Tibial artery (tissue), 4 donors: ENCODE measurements at regions not wholly inside any gene's neighbourhood (a gene's known extent, or its start where the extent isn't known, plus 50 kb on each side); places are given as distances from the start of the nearest gene placed in this dataset.
"Not testable (repeated sequence)": the region's sequence is repeated elsewhere in the genome, so short reads cannot be mapped to it uniquely, and the experiment has no call there.

ENCODE experiments used
- DNase-seq, 2 donors: peaks; one replicate each; pipeline ENCODE4 v3.0.0-alpha.2; 2019
- H3K27ac ChIP-seq, 2 donors: fragments of 200-600 bp; sonication (generic) in 1 of 2; 1 replicate in 1 of 2; 2 replicates in 1 of 2; pipeline ENCODE4 v1.5.1; 2018 to 2019; ENCODE audit warnings: mild to moderate bottlenecking in 1 of 2
- H3K27me3 ChIP-seq, 2 donors: fragments of 200-600 bp; sonication (generic) in 1 of 2; one replicate each; pipeline versions ENCODE4 v1.5.1 to v1.6.0; 2016 to 2019
- H3K36me3 ChIP-seq, 3 donors: fragments of 200-600 bp; sonication (generic) in 2 of 3; one replicate each; pipeline ENCODE4 v1.5.1; 2016 to 2019; ENCODE audit warnings: mild to moderate bottlenecking in 2 of 3
- H3K4me1 ChIP-seq, 4 donors: fragments of 200-600 bp; sonication (generic) in 2 of 4; 1 replicate in 3 of 4; 2 replicates in 1 of 4; pipeline ENCODE4 v1.5.1; 2016 to 2019
- H3K4me3 ChIP-seq, 2 donors: fragments of 200-600 bp; sonication (generic) in 1 of 2; 1 replicate in 1 of 2; 2 replicates in 1 of 2; pipeline ENCODE4 v1.5.1; 2018 to 2019; ENCODE audit warnings: mild to moderate bottlenecking in 2 of 2
- H3K9me3 ChIP-seq, 3 donors: fragments of 200-600 bp; sonication (generic) in 1 of 3; one replicate each; pipeline ENCODE4 v1.5.1; 2016 to 2019
- intact Hi-C: fragments of 100-400 bp; cut with DNase I; formaldehyde crosslinking; loops from one replicate; pipeline ENCODE4 v1.15.0; 2023; ENCODE audit warnings: low total_unique reads
- TF ChIP-seq, protein P1 (sequence below), 2 experiments: fragments of 200-600 bp in 1 of 2; fragments of 450-650 bp in 1 of 2; IDR thresholded peaks; one replicate each; pipeline ENCODE4 v1.5.1; 2017 to 2019; ENCODE audit warnings: antibody characterized with exemption in 2 of 2, mild to moderate bottlenecking in 1 of 2, moderate library complexity in 1 of 2

DNA sequence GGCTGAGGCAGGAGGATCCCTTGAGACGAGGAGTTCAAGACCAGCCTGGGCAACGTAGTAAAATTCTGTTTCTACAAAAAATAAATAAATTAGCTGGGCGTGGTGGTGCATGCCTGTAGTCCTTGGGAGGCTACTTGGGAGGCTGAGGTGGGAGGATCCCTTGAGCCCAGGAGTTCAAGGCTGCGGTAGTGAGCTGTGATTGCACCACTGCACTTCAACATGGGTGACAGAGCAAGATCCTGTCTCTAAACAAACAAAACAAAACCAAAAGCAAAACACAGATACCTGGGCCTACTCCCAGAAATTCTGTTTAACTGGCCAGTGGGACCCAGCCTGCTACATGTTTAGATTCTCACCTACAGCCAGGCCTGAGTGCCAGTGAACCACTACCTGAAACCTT lies 74.6 kb upstream of the MEDAG start:
- intact Hi-C loops, result no loop called here
- Histone ChIP-seq H3K4me1 (peaks cover 0 to 8% (median 3%) of the 10 kb centered on the region in 4 donors), H3K27ac (no peak overlapping the region), H3K27me3 (peaks cover 0 to 12% of the 10 kb centered on the region in 2 donors), H3K9me3 (no peaks in the 10 kb centered on the region), H3K4me3 (no peak overlapping the region), H3K36me3 (no peaks in the 10 kb centered on the region)
- no peak for DNase-seq
- TF ChIP-seq, protein P1, sequence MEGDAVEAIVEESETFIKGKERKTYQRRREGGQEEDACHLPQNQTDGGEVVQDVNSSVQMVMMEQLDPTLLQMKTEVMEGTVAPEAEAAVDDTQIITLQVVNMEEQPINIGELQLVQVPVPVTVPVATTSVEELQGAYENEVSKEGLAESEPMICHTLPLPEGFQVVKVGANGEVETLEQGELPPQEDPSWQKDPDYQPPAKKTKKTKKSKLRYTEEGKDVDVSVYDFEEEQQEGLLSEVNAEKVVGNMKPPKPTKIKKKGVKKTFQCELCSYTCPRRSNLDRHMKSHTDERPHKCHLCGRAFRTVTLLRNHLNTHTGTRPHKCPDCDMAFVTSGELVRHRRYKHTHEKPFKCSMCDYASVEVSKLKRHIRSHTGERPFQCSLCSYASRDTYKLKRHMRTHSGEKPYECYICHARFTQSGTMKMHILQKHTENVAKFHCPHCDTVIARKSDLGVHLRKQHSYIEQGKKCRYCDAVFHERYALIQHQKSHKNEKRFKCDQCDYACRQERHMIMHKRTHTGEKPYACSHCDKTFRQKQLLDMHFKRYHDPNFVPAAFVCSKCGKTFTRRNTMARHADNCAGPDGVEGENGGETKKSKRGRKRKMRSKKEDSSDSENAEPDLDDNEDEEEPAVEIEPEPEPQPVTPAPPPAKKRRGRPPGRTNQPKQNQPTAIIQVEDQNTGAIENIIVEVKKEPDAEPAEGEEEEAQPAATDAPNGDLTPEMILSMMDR (IDR thresholded peaks at IDR 0.05), result no peak

DNA sequence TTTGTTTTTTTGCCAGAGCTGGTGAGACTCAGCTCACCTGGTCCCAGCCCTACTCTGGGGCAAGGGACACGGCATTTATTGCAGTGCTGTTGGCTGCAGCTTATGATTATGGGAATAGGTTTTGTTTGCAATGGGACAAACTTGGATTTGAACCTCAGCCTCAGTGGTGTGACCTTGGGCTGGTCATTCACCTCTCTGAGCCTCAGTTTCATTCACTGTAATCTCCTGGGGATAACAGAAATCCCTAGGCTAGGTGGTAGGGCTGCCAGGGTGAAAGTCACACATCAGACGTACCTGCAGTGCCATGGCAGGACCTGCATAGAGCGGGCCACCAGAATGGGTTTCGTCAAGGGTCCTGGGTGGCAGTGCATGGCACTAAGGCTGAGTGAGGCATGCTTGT lies 73.7 kb upstream of the MEDAG start:
- peaks cover 0 to 13% of the 10 kb centered on the region in 2 donors for H3K27me3 ChIP-seq
- no peak for DNase-seq
- H3K4me3 ChIP-seq, result no peak overlapping the region
- no peaks in the 10 kb centered on the region for H3K36me3 ChIP-seq
- intact Hi-C loops, result no loop called here
- no peaks in the 10 kb centered on the region for H3K9me3 ChIP-seq
- no peak overlapping the region for H3K27ac ChIP-seq
- peaks cover 0 to 8% (median 3%) of the 10 kb centered on the region in 4 donors for H3K4me1 ChIP-seq
- TF ChIP-seq, protein P1 (IDR thresholded peaks at IDR 0.05), result no peak

DNA sequence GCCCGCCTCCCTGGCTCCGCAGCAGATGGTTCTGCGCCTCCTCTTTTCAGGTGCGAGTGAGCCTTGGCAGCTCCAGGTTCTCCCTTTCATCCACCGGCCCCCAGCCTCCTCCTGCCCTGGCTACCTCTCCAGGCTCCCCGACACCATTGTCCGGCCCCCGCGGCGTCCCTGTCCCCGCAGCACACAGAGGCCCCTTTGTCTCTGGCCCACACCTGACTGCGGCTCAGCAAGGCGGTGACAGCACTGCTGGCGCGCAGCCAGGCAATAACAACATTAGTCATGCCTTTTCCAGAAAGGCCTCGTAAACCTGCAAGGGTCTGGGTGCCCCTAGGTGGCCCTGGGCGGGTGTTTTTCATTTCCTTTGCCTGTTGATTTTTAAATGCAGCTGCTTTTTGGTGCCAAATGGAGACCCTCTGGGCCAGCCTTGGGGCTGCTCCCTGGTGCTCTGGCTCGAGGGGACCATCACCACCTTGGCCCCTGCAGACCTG lies 73.2 kb upstream of the MEDAG start:
- intact Hi-C loops, result no loop called here
- no peak for DNase-seq

DNA sequence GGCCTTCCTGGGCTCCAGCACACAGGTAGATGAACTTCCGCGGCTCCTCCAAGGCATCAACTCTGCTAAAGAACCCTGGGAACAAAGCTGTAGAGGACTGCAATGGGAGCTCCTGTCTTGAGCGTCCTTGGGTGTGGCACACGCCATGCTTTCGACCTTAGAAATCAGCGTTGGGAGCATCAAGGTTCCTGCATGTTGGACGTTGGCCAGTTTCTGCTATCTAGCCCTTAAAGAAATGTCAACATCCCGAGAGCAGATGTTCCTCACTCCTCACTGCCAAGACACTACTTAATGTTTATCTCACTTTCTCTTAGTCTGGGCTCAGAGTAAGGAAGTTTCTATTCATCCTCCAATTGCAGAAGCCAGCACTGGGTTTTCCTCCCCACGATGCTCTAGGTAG lies 70.6 kb upstream of the MEDAG start:
- DNase-seq, result no peak
- Histone ChIP-seq H3K9me3 (no peaks in the 10 kb centered on the region), H3K27ac (no peak overlapping the region), H3K4me1 (peaks cover 0 to 8% (median 3%) of the 10 kb centered on the region in 4 donors), H3K36me3 (no peaks in the 10 kb centered on the region), H3K27me3 (peaks cover 0 to 13% of the 10 kb centered on the region in 2 donors), H3K4me3 (no peak overlapping the region)
- intact Hi-C loops, result no loop called here
- TF ChIP-seq, protein P1 (IDR thresholded peaks at IDR 0.05), result no peak

More for the DNA sequence above, 73.2 kb upstream of the MEDAG start:
- H3K27me3 ChIP-seq, result peaks cover 0 to 13% of the 10 kb centered on the region in 2 donors
- no peak overlapping the region for H3K27ac ChIP-seq
- H3K36me3 ChIP-seq, result no peaks in the 10 kb centered on the region
- peaks cover 0 to 8% (median 3%) of the 10 kb centered on the region in 4 donors for H3K4me1 ChIP-seq
- no peaks in the 10 kb centered on the region for H3K9me3 ChIP-seq
- H3K4me3 ChIP-seq, result no peak overlapping the region
- TF ChIP-seq, protein P1 (IDR thresholded peaks at IDR 0.05), result no peak

DNA sequence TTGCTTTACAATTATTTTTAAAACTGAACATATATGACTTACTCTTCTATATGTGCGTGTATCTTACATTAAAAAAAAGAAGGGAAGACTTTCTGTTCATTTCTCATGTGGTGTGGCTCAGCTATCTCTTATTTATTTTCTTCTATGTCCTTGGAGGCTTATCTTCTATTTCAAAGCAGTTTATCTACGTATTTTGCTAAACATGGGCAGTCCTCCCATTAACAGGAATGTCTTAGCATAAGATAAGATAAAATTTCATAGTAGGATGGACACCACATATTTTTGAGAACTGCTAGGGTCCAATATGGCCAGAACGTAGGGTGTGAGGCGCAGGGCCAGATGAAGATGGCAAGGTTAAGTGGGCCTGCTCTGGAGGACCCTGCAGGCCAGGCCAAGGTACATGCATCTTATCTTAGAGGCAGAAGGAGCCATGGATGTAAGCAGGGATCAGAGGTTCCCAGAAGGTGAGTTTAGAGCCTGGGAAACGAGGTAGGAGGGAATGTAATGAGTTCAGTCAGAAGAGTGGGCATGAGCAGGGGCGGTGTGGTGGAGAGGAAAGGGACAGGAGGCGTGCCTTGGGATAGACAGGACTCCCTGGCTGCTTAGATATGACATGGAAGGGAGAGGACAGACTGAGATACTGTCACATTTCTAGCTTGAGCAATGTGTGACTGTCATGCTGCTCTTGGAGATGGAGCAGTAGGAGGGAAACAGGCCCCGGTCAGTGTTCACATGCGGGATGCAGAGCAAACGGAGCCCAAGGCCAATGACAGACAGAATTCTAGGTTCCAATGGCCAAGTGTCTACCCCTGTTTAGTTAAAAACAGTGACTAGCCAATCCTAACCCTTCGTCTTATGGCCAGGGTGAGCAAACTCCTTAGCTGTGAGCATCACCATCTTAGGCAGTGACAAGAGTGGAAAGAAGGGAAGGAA lies 68.6 kb upstream of the MEDAG start:
- Histone ChIP-seq H3K27ac (no peak overlapping the region), H3K4me3 (no peak overlapping the region), H3K36me3 (no peaks in the 10 kb centered on the region), H3K27me3 (peaks cover 0 to 11% of the 10 kb centered on the region in 2 donors), H3K9me3 (no peaks in the 10 kb centered on the region), H3K4me1 (peaks cover 0 to 7% (median 3%) of the 10 kb centered on the region in 4 donors)
- intact Hi-C loops, result no loop called here
- no peak for DNase-seq
- TF ChIP-seq, protein P1 (IDR thresholded peaks at IDR 0.05), result no peak

DNA sequence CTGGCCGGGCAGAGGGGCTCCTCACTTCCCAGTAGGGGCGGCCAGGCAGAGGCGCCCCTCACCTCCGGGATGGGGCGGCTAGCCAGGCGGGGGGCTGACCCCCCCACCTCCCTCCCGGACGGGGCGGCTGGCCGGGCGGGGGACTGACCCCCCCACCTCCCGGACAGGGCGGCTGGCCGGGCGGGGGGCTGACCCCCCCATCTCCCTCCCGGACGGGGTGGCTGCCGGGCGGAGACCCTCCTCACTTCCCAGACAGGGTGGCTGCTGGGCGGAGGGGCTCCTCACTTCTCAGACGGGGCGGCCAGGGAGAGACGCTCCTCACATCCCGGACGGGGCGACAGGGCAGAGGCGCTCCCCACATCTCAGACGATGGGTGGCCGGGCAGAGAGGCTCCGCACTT lies 66.4 kb upstream of the MEDAG start:
- H3K27me3 ChIP-seq, H3K4me3 ChIP-seq, H3K36me3 ChIP-seq, H3K9me3 ChIP-seq, DNase-seq, H3K4me1 ChIP-seq, H3K27ac ChIP-seq: not testable (repeated sequence)
- intact Hi-C loops, result loop anchor here (5.0 kb wide), 1 partner anchor 32 kb away; no protein-coding TSS in a partner anchor
